ENCODE measurements at regions not wholly inside any gene's neighbourhood (a gene's known extent, or its start where the extent isn't known, plus 50 kb on each side); places are given as distances from the start of the nearest gene placed in this dataset.

GRCh38 chr2:126315828-126316227, 340.1 kb upstream of the GYPC start:
- DNase-seq (ENCODE audit: low read depth), result no peak

GRCh38 chr2:126317790-126318431, 338.0 kb upstream of the GYPC start:
- no peak for DNase-seq (ENCODE audit: low read depth)

GRCh38 chr2:126322342-126322741, 333.6 kb upstream of the GYPC start:
- no peak for DNase-seq (ENCODE audit: low read depth)

- no peak for DNase-seq (ENCODE audit: low read depth)
Observed at GRCh38 chr2:126325202-126325601, 330.8 kb upstream of the GYPC start.

- DNase-seq (ENCODE audit: low read depth), result no peak
Observed at GRCh38 chr2:126329173-126329572, 326.8 kb upstream of the GYPC start.

- DNase-seq (ENCODE audit: low read depth), result no peak
Observed at GRCh38 chr2:126342457-126342856, 313.5 kb upstream of the GYPC start.

GRCh38 chr2:126343136-126343535, 312.8 kb upstream of the GYPC start:
- no peak for DNase-seq (ENCODE audit: low read depth)

GRCh38 chr2:126344493-126344892, 311.5 kb upstream of the GYPC start:
- DNase-seq (ENCODE audit: low read depth), result no peak

GRCh38 chr2:126345691-126346090, 310.3 kb upstream of the GYPC start:
- no peak for DNase-seq (ENCODE audit: low read depth)

GRCh38 chr2:126356631-126357030, 299.3 kb upstream of the GYPC start:
- DNase-seq (ENCODE audit: low read depth), result no peak

GRCh38 chr2:126358122-126358521, 297.8 kb upstream of the GYPC start:
- no peak for DNase-seq (ENCODE audit: low read depth)

GRCh38 chr2:126359494-126359893, 296.5 kb upstream of the GYPC start:
- no peak for DNase-seq (ENCODE audit: low read depth)

GRCh38 chr2:126367361-126367760, 288.6 kb upstream of the GYPC start:
- no peak for DNase-seq (ENCODE audit: low read depth)

GRCh38 chr2:126368758-126369157, 287.2 kb upstream of the GYPC start:
- DNase-seq (ENCODE audit: low read depth), result no peak

GRCh38 chr2:126370201-126370600, 285.8 kb upstream of the GYPC start:
- no peak for DNase-seq (ENCODE audit: low read depth)

- no peak for DNase-seq (ENCODE audit: low read depth)
Observed at GRCh38 chr2:126372406-126372805, 283.6 kb upstream of the GYPC start.

GRCh38 chr2:126378176-126378575, 277.8 kb upstream of the GYPC start:
- no peak for DNase-seq (ENCODE audit: low read depth)

- DNase-seq (ENCODE audit: low read depth), result no peak
Observed at GRCh38 chr2:126381091-126381490, 274.9 kb upstream of the GYPC start.

GRCh38 chr2:126382998-126383397, 273.0 kb upstream of the GYPC start:
- DNase-seq (ENCODE audit: low read depth), result no peak

- no peak for DNase-seq (ENCODE audit: low read depth)
Observed at GRCh38 chr2:126383800-126384199, 272.2 kb upstream of the GYPC start.

- no peak for DNase-seq (ENCODE audit: low read depth)
Observed at GRCh38 chr2:126385441-126385840, 270.5 kb upstream of the GYPC start.

- no peak for DNase-seq (ENCODE audit: low read depth)
Observed at GRCh38 chr2:126385983-126386382, 270.0 kb upstream of the GYPC start.

GRCh38 chr2:126389446-126389845, 266.5 kb upstream of the GYPC start:
- DNase-seq (ENCODE audit: low read depth), result no peak

GRCh38 chr2:126392889-126393288, 263.1 kb upstream of the GYPC start:
- DNase-seq (ENCODE audit: low read depth), result no peak

- no peak for DNase-seq (ENCODE audit: low read depth)
Observed at GRCh38 chr2:126399001-126399400, 257.0 kb upstream of the GYPC start.
